ENCODE measurements at regions not wholly inside any gene's neighbourhood (a gene's known extent, or its start where the extent isn't known, plus 50 kb on each side); places are given as distances from the start of the nearest gene placed in this dataset.

GRCh38 chr3:87069021-87069420, 78.1 kb upstream of the VGLL3 start:
- TF ChIP-seq CTCF (IDR thresholded peaks at IDR 0.05) (no peak), POLR2A (IDR thresholded peaks at IDR 0.05) (no peak)

Data from adrenal gland (tissue), 5 donors.